CD4-positive, alpha-beta T cell treated with Interleukin-15 for 4 hours (primary cell): ENCODE measurements at regions not wholly inside any gene's neighbourhood (a gene's known extent, or its start where the extent isn't known, plus 50 kb on each side); places are given as distances from the start of the nearest gene placed in this dataset.

Experiments used
- DNase-seq: peaks from one replicate; pipeline ENCODE4 v3.0.0-alpha.2; 2020; ENCODE audit warnings: low spot score

GRCh38 chr16:79931721-79932120 lies 331.2 kb upstream of the MAF start:
- DNase-seq: no peak

GRCh38 chr16:79929260-79929965 lies 328.9 kb upstream of the MAF start:
- no peak for DNase-seq

GRCh38 chr16:79928142-79928873 lies 327.8 kb upstream of the MAF start:
- no peak for DNase-seq

GRCh38 chr16:79926451-79927205 lies 326.1 kb upstream of the MAF start:
- DNase-seq: no peak

GRCh38 chr16:79923431-79923830 lies 322.9 kb upstream of the MAF start:
- DNase-seq: no peak

GRCh38 chr16:79920685-79921084 lies 320.1 kb upstream of the MAF start:
- DNase-seq: no peak

- no peak for DNase-seq
These were observed 318.4 kb upstream of the MAF start for GRCh38 chr16:79918916-79919315.

GRCh38 chr16:79915761-79916160 lies 315.2 kb upstream of the MAF start:
- no peak for DNase-seq

GRCh38 chr16:79914961-79915720 lies 314.6 kb upstream of the MAF start:
- DNase-seq: no peak

- no peak for DNase-seq
These were observed 312.2 kb upstream of the MAF start for GRCh38 chr16:79912592-79913310.

GRCh38 chr16:79911660-79912059 lies 311.1 kb upstream of the MAF start:
- DNase-seq: no peak

GRCh38 chr16:79909571-79909970 lies 309.0 kb upstream of the MAF start:
- no peak for DNase-seq

- no peak for DNase-seq
These were observed 302.9 kb upstream of the MAF start for GRCh38 chr16:79903471-79903870.

GRCh38 chr16:79902351-79902750 lies 301.8 kb upstream of the MAF start:
- no peak for DNase-seq

GRCh38 chr16:79901522-79901921 lies 301.0 kb upstream of the MAF start:
- no peak for DNase-seq

GRCh38 chr16:79899716-79900115 lies 299.2 kb upstream of the MAF start:
- DNase-seq: no peak

GRCh38 chr16:79899316-79899715 lies 298.8 kb upstream of the MAF start:
- no peak for DNase-seq

- DNase-seq: no peak
These were observed 298.2 kb upstream of the MAF start for GRCh38 chr16:79898703-79899102.

GRCh38 chr16:79897453-79898146 lies 297.1 kb upstream of the MAF start:
- no peak for DNase-seq

GRCh38 chr16:79897104-79897452 lies 296.5 kb upstream of the MAF start:
- DNase-seq: no peak

GRCh38 chr16:79895917-79896203 lies 295.3 kb upstream of the MAF start:
- no peak for DNase-seq
